HepG2 (cell line): ENCODE measurements at regions not wholly inside any gene's neighbourhood (a gene's known extent, or its start where the extent isn't known, plus 50 kb on each side); places are given as distances from the start of the nearest gene placed in this dataset.
A peak's percentile ranks its signal among the peaks of the same experiment; 100 is the strongest.

ENCODE experiments used
- CBX5 ChIP-seq: sonication (generic); formaldehyde crosslinking; IDR thresholded peaks from 2 replicates; pipeline ENCODE4 v1.4.0; 2020; ENCODE audit warnings: missing genetic modification reagents, borderline replicate concordance
- CERS6 ChIP-seq: sonication (generic); formaldehyde crosslinking; IDR thresholded peaks from 2 replicates; pipeline ENCODE4 v1.5.0; 2020; ENCODE audit warnings: missing genetic modification reagents
- CHD2 ChIP-seq: IDR thresholded peaks from 2 replicates; pipeline ENCODE4 v1.6.1; 2011; ENCODE audit warnings: low read depth, low read length, improper control_type of control experiment
- FOXC1 ChIP-seq: sonication (generic); formaldehyde crosslinking; IDR thresholded peaks from 2 replicates; pipeline ENCODE4 v1.8.0; 2022; ENCODE audit warnings: mild to moderate bottlenecking, missing genetic modification reagents, borderline replicate concordance
- HES4 ChIP-seq: sonication (generic); formaldehyde crosslinking; IDR thresholded peaks from 2 replicates; pipeline ENCODE4 v1.9.0; 2021; ENCODE audit warnings: mild to moderate bottlenecking, missing genetic modification reagents, borderline replicate concordance
- HNRNPL ChIP-seq: fragments of 200-400 bp; formaldehyde crosslinking; IDR thresholded peaks from 2 replicates; pipeline ENCODE4 v1.6.1; 2017; ENCODE audit warnings: mild to moderate bottlenecking, low read depth, low read length
- HOXA9 ChIP-seq: sonication (generic); formaldehyde crosslinking; IDR thresholded peaks from 2 replicates; pipeline ENCODE4 v1.8.1; 2022; ENCODE audit warnings: missing genetic modification reagents, mild to moderate bottlenecking, moderate library complexity, borderline replicate concordance
- KDM5B ChIP-seq: sonication (generic); formaldehyde crosslinking; IDR thresholded peaks from 2 replicates; pipeline ENCODE4 v1.4.0; 2020; ENCODE audit warnings: missing genetic modification reagents, mild to moderate bottlenecking, borderline replicate concordance
- LBX2 ChIP-seq: sonication (generic); formaldehyde crosslinking; IDR thresholded peaks from 2 replicates; pipeline ENCODE4 v1.5.0; 2020; ENCODE audit warnings: missing genetic modification reagents, mild to moderate bottlenecking, borderline replicate concordance
- LCORL ChIP-seq, 2 experiments: fragments of 450-650 bp in 1 of 2; sonication (generic) in 1 of 2; formaldehyde crosslinking in 1 of 2; IDR thresholded peaks; 2 replicates each; pipeline versions ENCODE4 v1.5.0 to v1.6.1; 2017 to 2020; ENCODE audit warnings: antibody characterized with exemption in 1 of 2, missing genetic modification reagents in 1 of 2
- MXD1 ChIP-seq: sonication (generic); formaldehyde crosslinking; IDR thresholded peaks from 2 replicates; pipeline ENCODE4 v1.4.0; 2020; ENCODE audit warnings: mild to moderate bottlenecking, missing genetic modification reagents
- NFRKB ChIP-seq: fragments of 450-650 bp; IDR thresholded peaks from 2 replicates; pipeline ENCODE4 v1.6.1; 2017
- NR0B2 ChIP-seq: sonication (generic); formaldehyde crosslinking; IDR thresholded peaks from 2 replicates; pipeline ENCODE4 v1.4.0; 2020; ENCODE audit warnings: mild to moderate bottlenecking, missing genetic modification reagents
- PITX1 ChIP-seq: sonication (generic); formaldehyde crosslinking; IDR thresholded peaks from 2 replicates; pipeline ENCODE4 v1.5.1; 2020; ENCODE audit warnings: mild to moderate bottlenecking, missing genetic modification reagents
- PLRG1 ChIP-seq: fragments of 450-650 bp; conservative IDR thresholded peaks from 2 replicates; pipeline ENCODE4 v1.6.1; 2016
- RAD21 ChIP-seq: fragments of 450-650 bp; formaldehyde crosslinking; IDR thresholded peaks from 2 replicates; pipeline ENCODE4 v1.5.0; 2020; ENCODE audit warnings: mild to moderate bottlenecking
- SMARCE1 ChIP-seq: fragments of 450-650 bp; IDR thresholded peaks from 2 replicates; pipeline ENCODE4 v1.6.1; 2017; ENCODE audit warnings: borderline replicate concordance
- SRY ChIP-seq: sonication (generic); formaldehyde crosslinking; IDR thresholded peaks from 2 replicates; pipeline ENCODE4 v1.8.0; 2022; ENCODE audit warnings: mild to moderate bottlenecking, missing genetic modification reagents
- TBP ChIP-seq: sonication (generic); formaldehyde crosslinking; IDR thresholded peaks from 2 replicates; pipeline ENCODE4 v1.5.0; 2020; ENCODE audit warnings: missing genetic modification reagents
- TCF7 ChIP-seq: sonication (generic); IDR thresholded peaks from 2 replicates; pipeline ENCODE4 v1.6.1; 2016; ENCODE audit warnings: antibody characterized with exemption, low read depth
- ZBTB46 ChIP-seq: sonication (generic); formaldehyde crosslinking; IDR thresholded peaks from 2 replicates; pipeline ENCODE4 v1.4.0; 2020; ENCODE audit warnings: mild to moderate bottlenecking, missing genetic modification reagents, borderline replicate concordance
- ZNF513 ChIP-seq: sonication (generic); formaldehyde crosslinking; conservative IDR thresholded peaks from 2 replicates; pipeline ENCODE4 v1.5.0; 2020; ENCODE audit warnings: missing genetic modification reagents
- ZNF737 ChIP-seq: sonication (generic); formaldehyde crosslinking; IDR thresholded peaks from 2 replicates; pipeline ENCODE4 v1.5.0; 2020; ENCODE audit warnings: missing genetic modification reagents, mild to moderate bottlenecking, borderline replicate concordance
- ZNF839 ChIP-seq: sonication (generic); formaldehyde crosslinking; IDR thresholded peaks from 2 replicates; pipeline ENCODE4 v1.4.0; 2020; ENCODE audit warnings: missing genetic modification reagents, mild to moderate bottlenecking, borderline replicate concordance

GRCh38 chr2:42926434-42927333 lies 134.3 kb upstream of the HAAO start (continued):
- TF ChIP-seq ZBTB46 (no peak), TBP (CRISPR knock-in tag) (no peak; the same call in 1 of the 2 replicates), PITX1 (CRISPR knock-in tag) (peak; percentile 74), HNRNPL (0 out of 2 replicates have a peak, but pooled peaks have one; percentile 29), NR0B2 (CRISPR knock-in tag) (no peak; the same call in 1 of the 2 replicates), MXD1 (CRISPR knock-in tag) (peak; percentile 23; the same call in 1 of the 2 replicates), RAD21 (CRISPR knock-in tag) (no peak), ZNF513 (CRISPR knock-in tag) (0 out of 2 replicates have a peak, but pooled peaks have one; percentile 23), HES4 (CRISPR knock-in tag) (peak; percentile 81), KDM5B (no peak; the same call in 1 of the 2 replicates), ZNF839 (no peak), TCF7 (no peak), FOXC1 (CRISPR knock-in tag) (no peak), LCORL (IDR thresholded peaks at IDR 0.05) (no peak), LCORL (CRISPR knock-in tag; IDR thresholded peaks at IDR 0.05) (peak; percentile 39), HOXA9 (CRISPR knock-in tag) (no peak), CHD2 (no peak), CERS6 (CRISPR knock-in tag) (no peak), SRY (CRISPR knock-in tag) (no peak), NFRKB (no peak), ZNF737 (no peak), LBX2 (CRISPR knock-in tag) (no peak), PLRG1 (no peak), SMARCE1 (no peak), CBX5 (CRISPR knock-in tag) (no peak)
